Vagina (tissue), 2 donors: ENCODE measurements at regions not wholly inside any gene's neighbourhood (a gene's known extent, or its start where the extent isn't known, plus 50 kb on each side); places are given as distances from the start of the nearest gene placed in this dataset.

Experiments used
- CTCF ChIP-seq, 3 experiments: fragments of 450-650 bp in 2 of 3; fragments of 200-600 bp in 1 of 3; sonication (generic) in 1 of 3; IDR thresholded peaks; one replicate each; pipeline ENCODE4 v1.5.1; 2017 to 2019; ENCODE audit warnings: antibody characterized with exemption in 3 of 3, mild to moderate bottlenecking in 2 of 3, moderate library complexity in 2 of 3
- POLR2A ChIP-seq, 2 donors: fragments of 450-650 bp; IDR thresholded peaks; one replicate each; pipeline ENCODE4 v1.6.1; 2017; ENCODE audit warnings: antibody characterized with exemption in 2 of 2, mild to moderate bottlenecking in 2 of 2, moderate library complexity in 2 of 2
- POLR2AphosphoS5 ChIP-seq, 2 donors: sonication (generic); formaldehyde crosslinking; IDR thresholded peaks; one replicate each; pipeline ENCODE4 v1.9.0; 2017; ENCODE audit warnings: antibody characterized with exemption in 2 of 2, mild to moderate bottlenecking in 2 of 2, low read depth in 1 of 2; ENCODE audit not compliant: insufficient read depth in 1 of 2

DNA sequence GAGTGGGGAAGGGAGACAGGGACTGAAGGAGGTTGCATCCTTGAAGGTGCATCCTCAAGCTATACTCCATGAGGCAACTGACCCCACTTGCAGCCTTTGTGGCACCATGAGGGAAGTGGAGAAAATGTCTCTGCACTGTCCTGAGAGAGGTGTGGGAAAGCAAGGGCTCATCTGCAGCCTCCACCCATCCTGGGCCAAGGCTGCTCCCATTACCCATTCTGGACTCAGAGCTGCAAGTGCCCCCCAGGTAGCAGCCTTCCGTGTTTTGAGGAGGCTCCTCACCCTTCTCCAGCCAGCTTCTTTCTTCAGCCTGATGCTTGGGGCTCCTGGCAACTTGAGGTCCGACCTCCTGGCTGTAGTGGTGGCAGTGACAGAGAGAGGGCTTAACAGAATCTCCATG, 294.6 kb downstream of the CDH26 start:
- TF ChIP-seq CTCF (IDR thresholded peaks at IDR 0.05) (no peak), POLR2A (IDR thresholded peaks at IDR 0.05) (no peak), POLR2AphosphoS5 (IDR thresholded peaks at IDR 0.05; ENCODE audit: insufficient read depth in 1 of 2, low read depth in 1 of 2) (no peak)
